CD4-positive, CD25-positive, alpha-beta regulatory T cell (primary cell): ENCODE measurements at regions not wholly inside any gene's neighbourhood (a gene's known extent, or its start where the extent isn't known, plus 50 kb on each side); places are given as distances from the start of the nearest gene placed in this dataset.
"Not testable (repeated sequence)": the region's sequence is repeated elsewhere in the genome, so short reads cannot be mapped to it uniquely, and the experiment has no call there.

Experiments used
- ATAC-seq, 2 donors: fragments of 150-1000 bp; cut with Tn5 transposase; one replicate each; pipeline ENCODE4 v1.10.0; 2021; ENCODE audit warnings: low read depth in 2 of 2, moderate number of reproducible peaks in 2 of 2, moderate library complexity in 1 of 2
- DNase-seq, 3 donors: peaks; one replicate each; pipeline versions ENCODE4 v3.0.0 to v3.0.0-alpha.2; 2012 to 2022; ENCODE audit warnings: mixed read lengths in 1 of 3
- H3K27ac ChIP-seq: one replicate; pipeline ENCODE4 v1.7.0; 2013; ENCODE audit warnings: mild to moderate bottlenecking, low read length; ENCODE audit not compliant: insufficient read depth, poor library complexity, severe bottlenecking
- H3K27me3 ChIP-seq: one replicate; pipeline ENCODE4 v1.7.0; 2013; ENCODE audit warnings: low read length; ENCODE audit not compliant: control insufficient read depth, insufficient read depth
- H3K36me3 ChIP-seq: one replicate; pipeline ENCODE4 v1.7.0; 2013; ENCODE audit warnings: mild to moderate bottlenecking, low read length, moderate library complexity; ENCODE audit not compliant: control insufficient read depth, insufficient read depth
- H3K4me1 ChIP-seq: 2 replicates; pipeline ENCODE4 v1.7.0; 2013; ENCODE audit warnings: mild to moderate bottlenecking, low read length; ENCODE audit not compliant: insufficient read depth, control insufficient read depth, poor library complexity, severe bottlenecking
- H3K4me3 ChIP-seq: one replicate; pipeline ENCODE4 v1.7.0; 2013; ENCODE audit warnings: low read depth, mild to moderate bottlenecking, low read length, moderate library complexity
- H3K9me3 ChIP-seq, 2 experiments: 1 replicate in 1 of 2; 2 replicates in 1 of 2; pipeline ENCODE4 v1.7.0; 2013; ENCODE audit warnings: low read length in 2 of 2, mild to moderate bottlenecking in 1 of 2, moderate library complexity in 1 of 2; ENCODE audit not compliant: control insufficient read depth in 2 of 2
- H3K27ac Mint-ChIP-seq, 3 donors: one replicate each; pipeline ENCODE4 v1.8.0; 2020 to 2022; ENCODE audit warnings: mild to moderate bottlenecking in 3 of 3, mixed read lengths in 3 of 3, moderate library complexity in 2 of 3
- H3K27me3 Mint-ChIP-seq: one replicate; pipeline ENCODE4 v1.8.0; 2022; ENCODE audit warnings: mild to moderate bottlenecking, mixed read lengths
- H3K36me3 Mint-ChIP-seq: one replicate; pipeline ENCODE4 v1.8.0; 2020; ENCODE audit warnings: mixed read lengths
- H3K4me1 Mint-ChIP-seq, 4 donors: one replicate each; pipeline ENCODE4 v1.8.0; 2020 to 2022; ENCODE audit warnings: mixed read lengths in 4 of 4, mild to moderate bottlenecking in 1 of 4
- H3K4me3 Mint-ChIP-seq, 4 donors: one replicate each; pipeline ENCODE4 v1.8.0; 2020 to 2022; ENCODE audit warnings: mild to moderate bottlenecking in 4 of 4, mixed read lengths in 4 of 4, moderate library complexity in 3 of 4
- H3K9me3 Mint-ChIP-seq, 7 donors: one replicate each; pipeline ENCODE4 v1.8.0; 2020 to 2022; ENCODE audit warnings: mixed read lengths in 7 of 7, mild to moderate bottlenecking in 3 of 7, moderate library complexity in 2 of 7

DNA sequence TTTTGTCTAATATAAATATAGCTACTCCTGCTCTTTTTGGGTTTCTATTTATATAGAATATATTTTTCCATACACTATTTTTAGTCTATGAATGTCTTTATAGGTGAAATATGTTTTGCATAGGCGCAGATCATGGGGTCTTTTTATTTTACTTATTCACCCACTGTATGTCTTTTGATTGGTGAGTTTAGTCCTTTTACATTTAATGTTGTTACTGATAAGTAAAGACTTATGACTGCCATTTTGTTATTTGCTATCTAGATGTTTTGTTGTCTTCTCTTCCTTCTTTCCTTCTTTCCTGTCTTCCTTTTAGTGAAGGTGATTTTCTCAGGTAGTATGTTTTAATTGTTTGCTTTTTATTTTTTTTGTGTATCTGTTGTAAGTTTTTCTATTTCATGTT is 276.8 kb upstream of the CNTNAP2 start:
- H3K27ac Mint-ChIP-seq: no peak overlapping the region

DNA sequence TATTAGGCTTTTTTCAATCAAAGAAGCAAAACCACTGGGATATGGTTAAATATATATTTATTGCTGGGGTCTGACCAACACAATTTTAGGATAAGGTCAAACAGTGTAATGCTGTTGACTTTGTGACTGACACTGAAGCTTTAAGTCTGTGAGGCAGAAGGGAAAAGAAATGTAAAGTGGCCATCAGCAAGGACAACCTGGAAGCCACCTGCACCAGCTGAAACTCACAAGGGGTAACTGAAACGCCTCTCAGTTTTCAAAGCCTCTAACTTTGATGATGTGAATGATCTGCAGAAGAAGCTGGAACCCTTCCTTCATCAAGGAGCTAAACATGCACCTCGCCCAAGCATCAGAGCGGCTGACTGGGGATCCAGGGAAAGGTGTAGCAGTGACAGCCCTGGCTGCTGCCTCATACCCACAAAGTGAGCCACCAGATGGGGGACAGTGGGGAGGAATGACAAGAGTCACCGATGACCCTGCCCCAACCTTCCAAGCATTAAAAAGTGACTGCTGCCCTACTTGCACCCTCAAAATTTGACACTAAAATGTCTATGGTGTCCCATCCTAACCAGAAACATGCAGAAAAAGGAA is 284.9 kb upstream of the CNTNAP2 start:
- Histone ChIP-seq H3K27me3 (no peaks in the 10 kb centered on the region), H3K4me3 (no peak overlapping the region), H3K27ac (no peak overlapping the region), H3K9me3 (peaks cover 0 to 3% of the 10 kb centered on the region in 2 experiments), H3K36me3 (no peaks in the 10 kb centered on the region), H3K4me1 (no peaks in the 10 kb centered on the region)
- no peaks in the 10 kb centered on the region for H3K27me3 Mint-ChIP-seq
- no peaks in the 10 kb centered on the region for H3K4me1 Mint-ChIP-seq
- no peak overlapping the region for H3K4me3 Mint-ChIP-seq
- DNase-seq (no peak), ATAC-seq (no peak)
- peaks cover 2 to 18% (median 6%) of the 10 kb centered on the region in 7 donors for H3K9me3 Mint-ChIP-seq
- no peaks in the 10 kb centered on the region for H3K36me3 Mint-ChIP-seq
- H3K27ac Mint-ChIP-seq: no peak overlapping the region

More for the DNA sequence above, 276.8 kb upstream of the CNTNAP2 start:
- no peaks in the 10 kb centered on the region for H3K36me3 ChIP-seq
- H3K9me3 ChIP-seq: peaks cover 0 to 7% of the 10 kb centered on the region in 2 experiments
- H3K9me3 Mint-ChIP-seq: peaks cover 6 to 23% (median 10%) of the 10 kb centered on the region in 7 donors
- no peak overlapping the region for H3K4me3 Mint-ChIP-seq
- no peak for DNase-seq
- no peaks in the 10 kb centered on the region for H3K36me3 Mint-ChIP-seq
- no peaks in the 10 kb centered on the region for H3K27me3 Mint-ChIP-seq
- no peaks in the 10 kb centered on the region for H3K4me1 Mint-ChIP-seq
- H3K4me1 ChIP-seq: no peaks in the 10 kb centered on the region
- H3K27me3 ChIP-seq: no peaks in the 10 kb centered on the region
- ATAC-seq: no peak
- H3K27ac ChIP-seq: no peak overlapping the region
- no peak overlapping the region for H3K4me3 ChIP-seq

DNA sequence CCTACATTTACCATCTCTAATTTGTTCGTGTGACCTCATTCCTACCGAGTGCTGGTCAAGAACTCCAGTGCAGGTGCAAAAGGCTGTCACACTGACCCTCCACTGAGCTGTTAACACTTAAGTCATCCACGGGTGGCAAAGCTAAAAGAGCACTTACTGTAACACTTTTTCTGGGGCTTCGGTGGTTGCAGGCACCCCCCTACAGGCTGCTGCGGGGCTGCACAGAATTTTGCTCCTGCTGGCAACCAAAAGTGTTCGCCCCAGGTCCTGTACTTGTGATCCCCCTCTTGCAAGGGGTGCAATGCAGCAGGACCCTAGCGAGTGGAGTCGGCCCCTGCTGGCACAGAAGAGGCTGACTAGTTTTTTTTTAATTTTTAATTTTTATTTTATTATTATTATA is 298.9 kb upstream of the CNTNAP2 start:
- ATAC-seq: no peak
- Mint-ChIP-seq H3K4me3 (no peak overlapping the region), H3K27me3 (no peaks in the 10 kb centered on the region), H3K9me3 (peaks cover 0 to 46% (median 6%) of the 10 kb centered on the region in 7 donors), H3K4me1 (no peaks in the 10 kb centered on the region), H3K27ac (no peak overlapping the region), H3K36me3 (no peaks in the 10 kb centered on the region)
- no peak for DNase-seq
- no peaks in the 10 kb centered on the region for H3K4me1 ChIP-seq
- peaks cover 0 to 2% of the 10 kb centered on the region in 2 experiments for H3K9me3 ChIP-seq
- no peak overlapping the region for H3K4me3 ChIP-seq
- no peaks in the 10 kb centered on the region for H3K36me3 ChIP-seq
- no peaks in the 10 kb centered on the region for H3K27me3 ChIP-seq
- H3K27ac ChIP-seq: no peak overlapping the region

DNA sequence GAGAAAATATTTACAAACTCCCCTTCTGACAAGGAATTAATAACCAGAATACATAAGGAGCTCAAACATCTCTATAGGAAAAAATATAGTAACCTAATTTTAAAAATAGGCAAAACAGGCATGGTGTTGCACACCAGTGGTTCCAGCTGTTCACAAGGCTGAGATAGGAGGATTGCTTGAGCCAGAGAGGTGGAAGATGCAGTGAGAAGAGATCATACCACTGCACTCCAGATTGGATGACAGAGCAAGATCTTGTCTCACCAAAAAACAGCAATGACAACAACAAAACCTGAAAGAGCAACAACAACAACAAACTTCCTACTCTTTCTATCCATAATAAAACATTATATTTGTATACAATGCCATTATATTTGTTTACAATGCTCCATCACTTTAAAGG is 304.4 kb upstream of the CNTNAP2 start:
- no peak for ATAC-seq
- H3K27me3 Mint-ChIP-seq: no peaks in the 10 kb centered on the region
- H3K27ac ChIP-seq: no peak overlapping the region

DNA sequence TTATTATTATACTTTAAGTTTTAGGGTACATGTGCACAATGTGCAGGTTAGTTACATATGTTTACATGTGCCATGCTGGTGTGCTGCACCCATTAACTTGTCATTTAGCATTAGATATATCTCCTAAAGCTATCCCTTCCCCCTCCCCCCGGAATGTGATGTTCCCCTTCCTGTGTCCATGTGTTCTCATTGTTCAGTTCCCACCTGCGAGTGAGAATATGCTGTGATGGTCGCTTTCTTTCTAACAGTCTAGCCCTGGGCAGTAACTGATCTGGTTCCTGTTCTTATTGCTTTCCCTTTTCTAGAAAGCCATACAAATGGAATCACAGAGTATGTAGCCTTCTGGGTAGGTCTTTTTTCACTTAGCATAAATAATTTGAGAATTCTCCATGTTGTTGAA is 311.1 kb upstream of the CNTNAP2 start:
- H3K36me3 ChIP-seq, H3K27ac Mint-ChIP-seq, H3K4me3 Mint-ChIP-seq, ATAC-seq, H3K27me3 Mint-ChIP-seq, DNase-seq, H3K27ac ChIP-seq, H3K9me3 ChIP-seq, H3K4me1 Mint-ChIP-seq, H3K4me3 ChIP-seq, H3K4me1 ChIP-seq, H3K36me3 Mint-ChIP-seq, H3K27me3 ChIP-seq: not testable (repeated sequence)
- H3K9me3 Mint-ChIP-seq: peaks cover 1 to 21% (median 8%) of the 10 kb centered on the region in 7 donors

More for the DNA sequence above, 304.4 kb upstream of the CNTNAP2 start:
- no peak for DNase-seq
- Histone ChIP-seq H3K4me3 (no peak overlapping the region), H3K36me3 (no peaks in the 10 kb centered on the region), H3K4me1 (no peaks in the 10 kb centered on the region), H3K27me3 (no peaks in the 10 kb centered on the region), H3K9me3 (no peaks in the 10 kb centered on the region)
- Mint-ChIP-seq H3K4me3 (no peak overlapping the region), H3K27ac (no peak overlapping the region), H3K4me1 (no peaks in the 10 kb centered on the region), H3K9me3 (peaks cover 1 to 20% (median 6%) of the 10 kb centered on the region in 7 donors), H3K36me3 (no peaks in the 10 kb centered on the region)

DNA sequence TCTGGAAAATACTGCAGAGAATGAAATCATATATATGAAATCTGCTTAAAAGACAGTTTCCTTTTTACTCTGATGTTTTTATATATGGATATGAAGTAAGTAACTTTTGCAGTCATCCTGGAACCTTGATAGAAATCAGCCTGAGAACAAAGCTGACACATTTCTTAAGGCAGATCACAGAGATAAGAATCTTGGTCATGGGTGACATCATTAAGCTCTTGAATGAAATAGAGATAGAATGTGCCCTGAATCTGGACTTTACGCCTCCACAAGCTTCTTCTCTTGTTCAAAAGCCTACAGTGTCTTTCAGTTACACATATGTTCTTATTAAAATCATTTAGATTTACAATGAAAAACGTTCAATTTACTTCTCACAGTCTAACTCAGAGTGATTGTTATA is 319.1 kb upstream of the CNTNAP2 start:
- Histone ChIP-seq H3K4me3 (no peak overlapping the region), H3K9me3 (no peaks in the 10 kb centered on the region), H3K4me1 (no peaks in the 10 kb centered on the region), H3K36me3 (no peaks in the 10 kb centered on the region), H3K27ac (no peak overlapping the region), H3K27me3 (no peaks in the 10 kb centered on the region)
- no peak overlapping the region for H3K4me3 Mint-ChIP-seq
- no peaks in the 10 kb centered on the region for H3K36me3 Mint-ChIP-seq
- DNase-seq (no peak), ATAC-seq (no peak)
- H3K27ac Mint-ChIP-seq: no peak overlapping the region
- no peaks in the 10 kb centered on the region for H3K27me3 Mint-ChIP-seq
- H3K4me1 Mint-ChIP-seq: no peaks in the 10 kb centered on the region
- H3K9me3 Mint-ChIP-seq: peaks cover 0 to 19% (median 7%) of the 10 kb centered on the region in 7 donors

DNA sequence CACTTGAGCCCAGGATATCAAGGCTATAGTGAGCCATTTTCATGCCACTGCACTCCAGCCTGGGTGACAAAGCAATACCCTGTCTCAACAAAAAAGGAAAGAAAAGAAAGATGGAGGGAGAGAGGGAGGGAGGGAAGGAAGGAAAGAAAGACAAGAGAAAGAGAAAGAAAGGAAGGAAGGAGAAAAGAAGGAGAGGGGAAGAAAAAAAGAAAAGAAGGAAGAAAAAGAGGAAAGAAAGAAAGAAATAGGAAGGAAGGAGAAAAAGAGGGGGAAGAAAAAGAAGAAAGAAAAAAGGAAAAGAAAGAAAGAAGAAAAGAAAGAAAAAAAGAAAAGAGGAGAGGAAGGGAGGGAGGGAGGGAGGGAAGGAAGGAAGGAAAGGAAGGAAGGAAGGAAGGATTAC is 321.5 kb upstream of the CNTNAP2 start:
- DNase-seq: no peak
- H3K27ac Mint-ChIP-seq: no peak overlapping the region
- no peaks in the 10 kb centered on the region for H3K27me3 Mint-ChIP-seq
- H3K27me3 ChIP-seq: no peaks in the 10 kb centered on the region
- H3K27ac ChIP-seq: no peak overlapping the region
- H3K4me1 Mint-ChIP-seq: no peaks in the 10 kb centered on the region
- no peak overlapping the region for H3K4me3 ChIP-seq
- H3K9me3 Mint-ChIP-seq: peaks cover 0 to 11% (median 2%) of the 10 kb centered on the region in 7 donors
- H3K9me3 ChIP-seq: peaks cover 0 to 2% of the 10 kb centered on the region in 2 experiments
- H3K4me1 ChIP-seq: no peaks in the 10 kb centered on the region
- H3K4me3 Mint-ChIP-seq: no peak overlapping the region
- no peak for ATAC-seq
- no peaks in the 10 kb centered on the region for H3K36me3 ChIP-seq
- H3K36me3 Mint-ChIP-seq: no peaks in the 10 kb centered on the region
